HepG2 (cell line): ENCODE measurements at regions not wholly inside any gene's neighbourhood (a gene's known extent, or its start where the extent isn't known, plus 50 kb on each side); places are given as distances from the start of the nearest gene placed in this dataset.

Experiments
- ATAC-seq: fragments of 200-7000 bp; cut with Tn5 transposase; 3 replicates; pipeline ENCODE4 v1.9.1; 2020; ENCODE audit warnings: mild to moderate bottlenecking, moderate library complexity
- BruUV-seq: library from RNA; stranded (reverse); fragments of 400-500 nt; replicated peaks from 2 replicates; lab custom pipeline; 2021; lab: Mats Ljungman, UMichigan
- CTCF ChIA-PET: fragments of 300-600 bp; formaldehyde crosslinking; extraction: SDS; loops from one replicate; lab custom pipeline; 2021; ENCODE audit warnings: low total read pairs, inconsistent platforms, low intra/inter-chr PET ratio; lab: Yijun Ruan, JAX
- POLR2A ChIA-PET: fragments of 350-600 bp; sonication (Branson Sonifier 250); formaldehyde crosslinking; loops from one replicate; lab custom pipeline; 2020; ENCODE audit warnings: antibody characterized with exemption, inconsistent platforms; lab: Yijun Ruan, JAX
- DNase-seq: peaks from one replicate; pipeline ENCODE4 v3.0.0-alpha.2; 2015; ENCODE audit warnings: low spot score
- FAIRE-seq: peaks from 3 replicates; lab custom pipeline; 2011; peaks lifted over from hg19 to GRCh38; lab: Jason Lieb, UNC
- H2AFZ ChIP-seq: one replicate; pipeline ENCODE4 v1.6.1; 2011; ENCODE audit warnings: low read length, inconsistent platforms
- H3K27ac ChIP-seq: fragments of 300-600 bp; 3 replicates; pipeline ENCODE4 v1.8.0; 2011; ENCODE audit warnings: mixed run types, mild to moderate bottlenecking, mixed read lengths, low read length, inconsistent platforms; ENCODE audit not compliant: insufficient read depth; ENCODE audit errors: extremely low read length
- H3K27me3 ChIP-seq, 2 experiments: fragments of 200-600 bp in 1 of 2; 2 replicates in 1 of 2; 3 replicates in 1 of 2; pipeline versions ENCODE4 v1.6.0 to v1.8.0; 2011; ENCODE audit warnings: low read length in 2 of 2, mild to moderate bottlenecking in 2 of 2, moderate library complexity in 2 of 2, inconsistent platforms in 1 of 2; ENCODE audit not compliant: insufficient read depth in 2 of 2, control insufficient read depth in 1 of 2
- H3K36me3 ChIP-seq, 2 experiments: fragments of 200-600 bp in 1 of 2; replicated peaks in 1 of 2; 2 replicates in 1 of 2; 3 replicates in 1 of 2; pipeline versions ENCODE4 v1.5.1 to v1.8.0; 2011; ENCODE audit warnings: low read length in 2 of 2, inconsistent platforms in 1 of 2; ENCODE audit not compliant: insufficient read depth in 2 of 2, control insufficient read depth in 1 of 2
- H3K4me1 ChIP-seq: 2 replicates; pipeline ENCODE4 v1.5.1; 2012; ENCODE audit warnings: low read length, inconsistent platforms; ENCODE audit not compliant: insufficient read depth
- H3K4me2 ChIP-seq: 2 replicates; pipeline ENCODE4 v1.6.0; 2011; ENCODE audit warnings: low read depth, low read length, inconsistent platforms
- H3K4me3 ChIP-seq, 3 experiments: fragments of 200-600 bp in 1 of 3; sonication (generic), shearing (Covaris generic) in 1 of 3; replicated peaks in 1 of 3; 2 replicates each; pipeline ENCODE4 v1.5.1; 2011 to 2016; ENCODE audit warnings: low read length in 3 of 3, inconsistent platforms in 2 of 3, low read depth in 2 of 3, mild to moderate bottlenecking in 2 of 3, control low read depth in 1 of 3, mixed read lengths in 1 of 3; ENCODE audit not compliant: insufficient read depth in 1 of 3
- H3K79me2 ChIP-seq: one replicate; pipeline ENCODE4 v1.6.1; 2011; ENCODE audit warnings: low read length, inconsistent platforms; ENCODE audit not compliant: insufficient read depth
- H3K9ac ChIP-seq: 2 replicates; pipeline ENCODE4 v1.6.0; 2011; ENCODE audit warnings: mild to moderate bottlenecking, low read depth, low read length, inconsistent platforms; ENCODE audit not compliant: insufficient read depth
- H3K9me3 ChIP-seq: 2 replicates; pipeline ENCODE4 v1.5.1; 2012; ENCODE audit warnings: mild to moderate bottlenecking, low read length
- H4K20me1 ChIP-seq: 2 replicates; pipeline ENCODE4 v1.6.0; 2011; ENCODE audit warnings: inconsistent platforms, mild to moderate bottlenecking, low read length, moderate library complexity; ENCODE audit not compliant: insufficient read depth
- MED8 ChIP-seq: sonication (generic); formaldehyde crosslinking; IDR thresholded peaks from 2 replicates; pipeline ENCODE4 v1.8.1; 2023; ENCODE audit warnings: mild to moderate bottlenecking, missing genetic modification reagents; ENCODE audit not compliant: insufficient replicate concordance
- PHF5A ChIP-seq: IDR thresholded peaks from one replicate; pipeline ENCODE4 v1.6.1; 2018; ENCODE audit warnings: low read depth, missing genetic modification reagents; ENCODE audit not compliant: unreplicated experiment
- TBL1XR1 ChIP-seq: fragments of 150-350 bp; IDR thresholded peaks from 2 replicates; pipeline ENCODE4 v1.6.1; 2014; ENCODE audit warnings: borderline replicate concordance, low read length; ENCODE audit not compliant: partially characterized antibody
- ZBTB21 ChIP-seq: sonication (generic); formaldehyde crosslinking; IDR thresholded peaks from 2 replicates; pipeline ENCODE4 v1.4.0; 2020; ENCODE audit warnings: missing genetic modification reagents
- ZNF232 ChIP-seq: sonication (generic); formaldehyde crosslinking; IDR thresholded peaks from 2 replicates; pipeline ENCODE4 v1.4.0; 2020; ENCODE audit warnings: missing genetic modification reagents, borderline replicate concordance
- ZNF839 ChIP-seq: sonication (generic); formaldehyde crosslinking; IDR thresholded peaks from 2 replicates; pipeline ENCODE4 v1.4.0; 2020; ENCODE audit warnings: missing genetic modification reagents, mild to moderate bottlenecking, borderline replicate concordance
- WGBS: methylation state at CpG from one replicate; pipeline ENCODE4 v1.1.6; 2017; ENCODE audit warnings: low lambda C conversion rate; 5-methylcytosine and 5-hydroxymethylcytosine counted together
- in situ Hi-C: cut with HindIII; loops from 2 replicates; pipeline ENCODE4 v1.10.0; 2017; ENCODE audit warnings: low pct_unique_long_range_greater_than_20kb; ENCODE audit not compliant: extremely low pct_ligation_motif_present
- intact Hi-C: fragments of 100-400 bp; cut with micrococcal nuclease; formaldehyde crosslinking; loops from one replicate; pipeline ENCODE4 v1.10.0; 2022; ENCODE audit not compliant: unreplicated experiment
- TF ChIP-seq, protein P1 (sequence below): sonication (generic); formaldehyde crosslinking; IDR thresholded peaks from 2 replicates; pipeline ENCODE4 v1.5.0; 2020; ENCODE audit warnings: mild to moderate bottlenecking, missing genetic modification reagents, borderline replicate concordance

- intact Hi-C loops (no loop called here), in situ Hi-C loops (no loop called here)
- Histone ChIP-seq H3K4me1 (peaks cover 7% of the 10 kb centered on the region), H3K27me3 (no peaks in the 10 kb centered on the region), H4K20me1 (no peaks in the 10 kb centered on the region), H3K4me2 (no peak overlapping the region), H3K36me3 (no peaks in the 10 kb centered on the region), H3K9ac (no peak overlapping the region), H3K4me3 (no peak overlapping the region), H3K79me2 (no peaks in the 10 kb centered on the region), H3K27ac (no peak overlapping the region), H2AFZ (no peak overlapping the region), H3K9me3 (no peaks in the 10 kb centered on the region)
- WGBS: 0% methylated on average over 2 of the region's 2 CpGs
- CTCF ChIA-PET: no interaction called here
- no peak for FAIRE-seq
- BruUV-seq: no TSS peak
- ATAC-seq: no peak
- DNase-seq: no peak
- POLR2A ChIA-PET: no interaction called here
- no peak for TF ChIP-seq TBL1XR1
- TF ChIP-seq ZNF839 (CRISPR knock-in tag): no peak
- no peak for TF ChIP-seq ZBTB21 (CRISPR knock-in tag)
- TF ChIP-seq PHF5A: no peak
- no peak for TF ChIP-seq ZNF232 (CRISPR knock-in tag)
- TF ChIP-seq, protein P1, sequence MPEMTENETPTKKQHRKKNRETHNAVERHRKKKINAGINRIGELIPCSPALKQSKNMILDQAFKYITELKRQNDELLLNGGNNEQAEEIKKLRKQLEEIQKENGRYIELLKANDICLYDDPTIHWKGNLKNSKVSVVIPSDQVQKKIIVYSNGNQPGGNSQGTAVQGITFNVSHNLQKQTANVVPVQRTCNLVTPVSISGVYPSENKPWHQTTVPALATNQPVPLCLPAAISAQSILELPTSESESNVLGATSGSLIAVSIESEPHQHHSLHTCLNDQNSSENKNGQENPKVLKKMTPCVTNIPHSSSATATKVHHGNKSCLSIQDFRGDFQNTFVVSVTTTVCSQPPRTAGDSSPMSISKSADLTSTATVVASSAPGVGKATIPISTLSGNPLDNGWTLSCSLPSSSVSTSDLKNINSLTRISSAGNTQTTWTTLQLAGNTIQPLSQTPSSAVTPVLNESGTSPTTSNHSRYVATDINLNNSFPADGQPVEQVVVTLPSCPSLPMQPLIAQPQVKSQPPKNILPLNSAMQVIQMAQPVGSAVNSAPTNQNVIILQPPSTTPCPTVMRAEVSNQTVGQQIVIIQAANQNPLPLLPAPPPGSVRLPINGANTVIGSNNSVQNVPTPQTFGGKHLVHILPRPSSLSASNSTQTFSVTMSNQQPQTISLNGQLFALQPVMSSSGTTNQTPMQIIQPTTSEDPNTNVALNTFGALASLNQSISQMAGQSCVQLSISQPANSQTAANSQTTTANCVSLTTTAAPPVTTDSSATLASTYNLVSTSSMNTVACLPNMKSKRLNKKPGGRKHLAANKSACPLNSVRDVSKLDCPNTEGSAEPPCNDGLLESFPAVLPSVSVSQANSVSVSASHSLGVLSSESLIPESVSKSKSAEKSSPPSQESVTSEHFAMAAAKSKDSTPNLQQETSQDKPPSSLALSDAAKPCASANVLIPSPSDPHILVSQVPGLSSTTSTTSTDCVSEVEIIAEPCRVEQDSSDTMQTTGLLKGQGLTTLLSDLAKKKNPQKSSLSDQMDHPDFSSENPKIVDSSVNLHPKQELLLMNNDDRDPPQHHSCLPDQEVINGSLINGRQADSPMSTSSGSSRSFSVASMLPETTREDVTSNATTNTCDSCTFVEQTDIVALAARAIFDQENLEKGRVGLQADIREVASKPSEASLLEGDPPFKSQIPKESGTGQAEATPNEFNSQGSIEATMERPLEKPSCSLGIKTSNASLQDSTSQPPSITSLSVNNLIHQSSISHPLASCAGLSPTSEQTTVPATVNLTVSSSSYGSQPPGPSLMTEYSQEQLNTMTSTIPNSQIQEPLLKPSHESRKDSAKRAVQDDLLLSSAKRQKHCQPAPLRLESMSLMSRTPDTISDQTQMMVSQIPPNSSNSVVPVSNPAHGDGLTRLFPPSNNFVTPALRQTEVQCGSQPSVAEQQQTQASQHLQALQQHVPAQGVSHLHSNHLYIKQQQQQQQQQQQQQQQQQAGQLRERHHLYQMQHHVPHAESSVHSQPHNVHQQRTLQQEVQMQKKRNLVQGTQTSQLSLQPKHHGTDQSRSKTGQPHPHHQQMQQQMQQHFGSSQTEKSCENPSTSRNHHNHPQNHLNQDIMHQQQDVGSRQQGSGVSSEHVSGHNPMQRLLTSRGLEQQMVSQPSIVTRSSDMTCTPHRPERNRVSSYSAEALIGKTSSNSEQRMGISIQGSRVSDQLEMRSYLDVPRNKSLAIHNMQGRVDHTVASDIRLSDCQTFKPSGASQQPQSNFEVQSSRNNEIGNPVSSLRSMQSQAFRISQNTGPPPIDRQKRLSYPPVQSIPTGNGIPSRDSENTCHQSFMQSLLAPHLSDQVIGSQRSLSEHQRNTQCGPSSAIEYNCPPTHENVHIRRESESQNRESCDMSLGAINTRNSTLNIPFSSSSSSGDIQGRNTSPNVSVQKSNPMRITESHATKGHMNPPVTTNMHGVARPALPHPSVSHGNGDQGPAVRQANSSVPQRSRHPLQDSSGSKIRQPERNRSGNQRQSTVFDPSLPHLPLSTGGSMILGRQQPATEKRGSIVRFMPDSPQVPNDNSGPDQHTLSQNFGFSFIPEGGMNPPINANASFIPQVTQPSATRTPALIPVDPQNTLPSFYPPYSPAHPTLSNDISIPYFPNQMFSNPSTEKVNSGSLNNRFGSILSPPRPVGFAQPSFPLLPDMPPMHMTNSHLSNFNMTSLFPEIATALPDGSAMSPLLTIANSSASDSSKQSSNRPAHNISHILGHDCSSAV (CRISPR knock-in tag): no peak
- TF ChIP-seq MED8 (CRISPR knock-in tag): no peak
These were observed 264.1 kb downstream of the NDFIP2 start for GRCh38 chr13:79745081-79745480.
